HUDEP-2 (cell line): ENCODE measurements at regions not wholly inside any gene's neighbourhood (a gene's known extent, or its start where the extent isn't known, plus 50 kb on each side); places are given as distances from the start of the nearest gene placed in this dataset.

Source experiments
- DNase-seq, 76 experiments: peaks; one replicate each; lab custom pipeline; 2025; ENCODE audit not compliant: unreplicated experiment in 76 of 76; lab: John Stamatoyannopoulos, UW

- no peak for DNase-seq
These were observed 713.5 kb downstream of the DIAPH3 start for GRCh38 chr13:59450229-59450628.

GRCh38 chr13:59451236-59451635 lies 712.5 kb downstream of the DIAPH3 start:
- no peak for DNase-seq

GRCh38 chr13:59452189-59452890 lies 711.4 kb downstream of the DIAPH3 start:
- DNase-seq = no peak

GRCh38 chr13:59458908-59459579 lies 704.7 kb downstream of the DIAPH3 start:
- DNase-seq = no peak

- DNase-seq = peak in 3 of 76 experiments; percentile 2 to 6 (median 4)
These were observed 703.8 kb downstream of the DIAPH3 start for GRCh38 chr13:59459972-59460371.

DNA sequence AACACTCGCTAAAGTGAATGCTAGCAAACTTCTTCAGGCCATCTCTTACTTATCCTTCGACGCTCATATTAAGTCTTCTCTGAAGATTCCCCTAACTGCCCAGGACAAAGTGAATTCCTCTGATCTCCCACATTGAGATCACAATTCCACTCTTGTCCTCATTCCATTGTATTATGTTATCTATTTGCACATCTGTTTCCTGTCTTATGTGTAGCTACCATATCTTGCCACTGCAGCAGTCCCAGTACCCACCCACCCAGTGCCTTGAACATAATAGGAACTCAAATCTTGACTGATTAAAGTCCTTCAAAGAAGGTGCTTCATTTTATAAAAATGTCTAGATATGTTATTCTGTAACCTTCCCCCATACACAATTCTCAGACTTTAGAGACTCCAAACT lies 702.3 kb downstream of the DIAPH3 start:
- peak in 67 of 76 experiments; percentile 1 to 78 (median 34) for DNase-seq

GRCh38 chr13:59463023-59463422 lies 700.7 kb downstream of the DIAPH3 start:
- no peak for DNase-seq

DNA sequence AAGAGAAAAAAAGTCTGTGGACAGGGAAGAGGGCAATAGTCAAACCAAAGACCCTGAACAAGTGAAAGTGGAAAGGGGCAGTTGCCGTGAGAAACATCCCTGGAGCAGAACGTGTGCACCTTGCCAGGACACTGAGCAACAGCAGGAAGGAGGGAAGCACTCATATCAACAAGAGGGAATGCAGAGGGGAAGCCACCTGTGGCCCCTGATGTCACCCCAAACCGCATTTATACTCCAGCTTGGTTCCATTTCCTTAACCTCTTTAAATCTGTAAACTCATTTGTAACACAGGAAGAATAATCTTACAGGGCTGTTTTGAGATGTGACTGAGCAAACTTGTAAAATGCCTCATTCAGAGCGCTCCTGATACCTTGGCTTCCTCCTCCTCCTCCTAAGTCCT lies 698.8 kb downstream of the DIAPH3 start:
- no peak for DNase-seq

GRCh38 chr13:59468396-59468795 lies 695.3 kb downstream of the DIAPH3 start:
- peak in 62 of 76 experiments; percentile 1 to 80 (median 32) for DNase-seq

GRCh38 chr13:59471106-59471505 lies 692.6 kb downstream of the DIAPH3 start:
- no peak for DNase-seq

DNA sequence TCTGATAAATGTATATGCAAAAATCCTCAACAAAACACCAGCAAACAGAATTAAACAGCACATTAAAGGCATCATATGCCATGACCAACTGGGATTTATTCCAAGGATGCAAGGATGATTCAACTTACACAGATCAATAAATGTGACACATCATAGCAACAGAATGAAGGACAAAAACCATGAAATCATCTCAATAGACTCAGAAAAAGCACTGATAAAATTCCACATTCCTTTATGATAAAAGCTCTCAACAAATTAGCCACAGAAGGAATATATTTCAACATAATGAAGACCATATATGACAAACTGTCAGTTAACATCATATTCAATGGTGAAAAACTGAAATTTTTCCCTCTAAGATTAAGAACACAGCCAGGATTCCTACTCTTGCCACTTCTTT lies 691.6 kb downstream of the DIAPH3 start:
- no peak for DNase-seq

- no peak for DNase-seq
These were observed 689.0 kb downstream of the DIAPH3 start for GRCh38 chr13:59474696-59475095.

DNA sequence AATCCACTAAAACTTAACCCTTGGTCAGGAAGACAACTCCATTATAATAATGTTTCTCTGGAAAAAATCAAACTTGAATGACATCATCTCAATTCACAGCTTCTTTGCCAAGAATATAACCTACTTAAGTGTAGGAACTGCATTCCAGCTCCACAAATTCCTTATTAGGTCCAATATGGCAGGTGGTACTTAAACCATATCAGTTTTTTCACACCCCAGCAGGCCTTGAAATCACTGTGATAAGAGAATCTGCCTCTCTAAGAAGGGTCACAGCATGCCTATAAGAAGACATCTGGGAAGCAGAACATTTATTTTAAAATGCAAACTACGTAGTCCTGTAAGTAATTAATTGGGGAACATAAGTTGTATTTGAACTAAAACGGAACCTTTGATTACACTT lies 687.8 kb downstream of the DIAPH3 start:
- no peak for DNase-seq

DNA sequence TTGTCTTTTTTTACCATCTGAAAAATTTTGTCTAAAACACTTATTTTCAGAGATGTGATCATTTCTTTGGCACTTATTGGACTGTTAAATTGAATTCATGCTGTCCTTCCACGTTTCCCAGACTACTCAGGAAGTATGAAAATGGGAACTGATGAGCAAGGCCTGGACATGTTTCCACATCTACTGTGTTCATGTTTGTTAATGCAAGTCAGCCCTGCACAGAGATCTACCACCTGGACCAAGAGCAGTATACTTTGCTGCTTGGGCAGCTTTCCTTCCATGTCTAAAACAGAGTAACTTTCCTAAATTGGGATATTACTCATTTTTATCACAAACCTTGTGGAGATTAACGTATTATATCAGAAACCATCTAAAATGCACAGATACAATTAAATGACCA lies 687.4 kb downstream of the DIAPH3 start:
- no peak for DNase-seq

GRCh38 chr13:59477011-59477410 lies 686.7 kb downstream of the DIAPH3 start:
- peak in 6 of 76 experiments; percentile 4 to 30 (median 10) for DNase-seq

- no peak for DNase-seq
These were observed 684.8 kb downstream of the DIAPH3 start for GRCh38 chr13:59478908-59479307.

- DNase-seq = no peak
These were observed 684.1 kb downstream of the DIAPH3 start for GRCh38 chr13:59479629-59480028.

- DNase-seq = no peak
These were observed 683.1 kb downstream of the DIAPH3 start for GRCh38 chr13:59480396-59481259.

DNA sequence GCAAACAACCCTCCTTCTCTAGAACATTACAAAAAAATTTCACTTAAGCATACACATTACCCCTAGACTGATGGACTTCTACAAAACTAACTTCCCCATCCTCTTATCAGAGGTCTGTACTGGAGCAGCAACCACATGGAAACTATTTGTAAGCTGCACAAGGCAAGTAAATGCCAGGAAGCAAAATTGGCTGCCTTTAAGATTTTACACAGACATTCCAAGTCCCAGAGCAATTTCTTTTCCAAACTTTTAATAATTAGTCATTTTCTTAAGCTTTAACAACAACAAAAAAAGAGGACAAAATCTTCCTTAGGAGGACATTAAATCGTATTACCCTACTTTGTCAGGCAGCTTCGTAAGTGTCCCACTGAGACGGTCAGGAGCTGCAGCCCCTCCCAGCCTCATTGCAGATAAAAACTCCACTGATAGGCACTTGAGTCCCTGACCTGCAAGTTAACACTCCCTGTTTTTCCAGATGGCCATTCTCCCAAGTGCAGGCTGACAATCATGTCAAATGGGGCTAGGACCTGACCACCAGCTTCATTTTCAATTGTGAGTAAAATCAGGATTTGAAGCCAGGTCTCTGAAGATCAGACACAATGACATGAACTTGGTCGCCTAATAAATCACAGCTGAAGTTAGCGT lies 680.1 kb downstream of the DIAPH3 start:
- DNase-seq = peak in 5 of 76 experiments; percentile 4 to 32 (median 11)

DNA sequence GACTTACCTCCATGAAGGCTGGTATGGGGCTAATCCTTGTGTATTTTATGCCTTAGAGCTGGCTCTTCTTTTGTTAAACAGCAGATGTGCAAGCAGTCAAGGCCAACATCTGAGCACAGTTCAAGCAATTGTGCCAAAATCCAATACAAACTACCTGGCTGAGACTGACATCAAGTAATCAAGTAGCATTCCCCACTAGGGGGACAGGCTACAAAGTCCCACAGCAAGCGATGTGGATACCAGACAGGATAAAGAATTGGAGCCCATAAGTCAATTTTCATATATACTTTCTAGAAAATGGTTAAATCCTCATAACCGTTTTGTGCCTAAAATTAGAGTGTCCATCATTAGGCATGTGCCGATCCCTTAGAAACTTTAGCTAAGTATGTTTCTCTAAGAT lies 675.8 kb downstream of the DIAPH3 start:
- DNase-seq = no peak

GRCh38 chr13:59488436-59488835 lies 675.3 kb downstream of the DIAPH3 start:
- no peak for DNase-seq
